ENCODE measurements at regions not wholly inside any gene's neighbourhood (a gene's known extent, or its start where the extent isn't known, plus 50 kb on each side); places are given as distances from the start of the nearest gene placed in this dataset.

GRCh38 chr10:116798859-116799258 is 50.4 kb upstream of the ENO4 start:
- TF ChIP-seq CTCF (conservative IDR thresholded peaks at IDR 0.05; ENCODE audit: low read depth, low read length) (no peak), RFX5 (IDR thresholded peaks at IDR 0.05; ENCODE audit: low read depth, low read length) (no peak), RAD21 (IDR thresholded peaks at IDR 0.05; ENCODE audit: low read length) (no peak), CHD1 (IDR thresholded peaks at IDR 0.05; ENCODE audit: low read depth, low read length) (no peak), MXI1 (IDR thresholded peaks at IDR 0.05; ENCODE audit: borderline replicate concordance, low read depth, low read length) (no peak), BHLHE40 (IDR thresholded peaks at IDR 0.05; ENCODE audit: low read depth, low read length) (no peak), USF2 (IDR thresholded peaks at IDR 0.05; ENCODE audit: low read depth, low read length) (no peak), RCOR1 (IDR thresholded peaks at IDR 0.05; ENCODE audit: insufficient replicate concordance, low read length) (no peak), CEBPB (IDR thresholded peaks at IDR 0.05; ENCODE audit: low read depth, low read length) (no peak), POLR2A (IDR thresholded peaks at IDR 0.05; ENCODE audit: low read depth, low read length) (no peak), MAZ (IDR thresholded peaks at IDR 0.05; ENCODE audit: borderline replicate concordance, low read depth, low read length) (no peak)

Data from IMR-90 (cell line).